CD14-positive monocyte (primary cell): ENCODE measurements at regions not wholly inside any gene's neighbourhood (a gene's known extent, or its start where the extent isn't known, plus 50 kb on each side); places are given as distances from the start of the nearest gene placed in this dataset.

Experiments
- DNase-seq, 3 donors: peaks; one replicate each; pipeline ENCODE4 v3.0.0-alpha.2; 2011 to 2022
- H2AFZ ChIP-seq: 2 replicates; pipeline ENCODE4 v1.6.0; 2012; ENCODE audit warnings: mild to moderate bottlenecking, low read depth, low read length, inconsistent platforms; ENCODE audit not compliant: insufficient read depth, poor library complexity, severe bottlenecking
- H3K27ac ChIP-seq, 2 donors: 1 replicate in 1 of 2; 2 replicates in 1 of 2; pipeline ENCODE4 v1.5.1; 2012 to 2013; ENCODE audit warnings: low read length in 2 of 2, control low read depth in 1 of 2, inconsistent platforms in 1 of 2, low read depth in 1 of 2, mild to moderate bottlenecking in 1 of 2
- H3K27me3 ChIP-seq, 2 donors: one replicate each; pipeline versions ENCODE4 v1.6.0 to v1.6.1; 2011 to 2013; ENCODE audit warnings: low read length in 2 of 2; ENCODE audit not compliant: control insufficient read depth in 2 of 2, insufficient read depth in 2 of 2
- H3K36me3 ChIP-seq, 2 donors: replicated peaks in 1 of 2; 1 replicate in 1 of 2; 2 replicates in 1 of 2; pipeline versions ENCODE4 v1.5.1 to v1.6.1; 2012 to 2013; ENCODE audit warnings: low read length in 2 of 2, control low read depth in 1 of 2, inconsistent platforms in 1 of 2, mild to moderate bottlenecking in 1 of 2; ENCODE audit not compliant: insufficient read depth in 2 of 2, control insufficient read depth in 1 of 2
- H3K4me1 ChIP-seq, 2 donors: 1 replicate in 1 of 2; 2 replicates in 1 of 2; pipeline versions ENCODE4 v1.5.1 to v1.6.1; 2012 to 2013; ENCODE audit warnings: low read length in 2 of 2, control low read depth in 1 of 2, inconsistent platforms in 1 of 2, mild to moderate bottlenecking in 1 of 2, moderate library complexity in 1 of 2; ENCODE audit not compliant: insufficient read depth in 2 of 2, control insufficient read depth in 1 of 2
- H3K4me2 ChIP-seq: replicated peaks from 2 replicates; pipeline ENCODE3; 2012; ENCODE audit warnings: low read length, moderate library complexity, mild to moderate bottlenecking; ENCODE audit not compliant: poor library complexity, severe bottlenecking; ENCODE audit errors: extremely low read depth
- H3K4me3 ChIP-seq, 3 experiments: fragments of 200-600 bp in 1 of 3; sonication (generic) in 1 of 3; replicated peaks in 1 of 3; 1 replicate in 2 of 3; 2 replicates in 1 of 3; pipeline ENCODE4 v1.5.1; 2011 to 2013; ENCODE audit warnings: low read length in 3 of 3, mild to moderate bottlenecking in 3 of 3, control low read depth in 2 of 3, low read depth in 2 of 3, inconsistent platforms in 1 of 3, moderate library complexity in 1 of 3
- H3K79me2 ChIP-seq: 2 replicates; pipeline ENCODE4 v1.6.0; 2012; ENCODE audit warnings: mild to moderate bottlenecking, control low read depth, inconsistent platforms, low read length, moderate library complexity; ENCODE audit not compliant: insufficient read depth
- H3K9ac ChIP-seq: 2 replicates; pipeline ENCODE4 v1.6.0; 2017; ENCODE audit warnings: low read length, mild to moderate bottlenecking; ENCODE audit not compliant: insufficient read depth, poor library complexity, severe bottlenecking
- H3K9me3 ChIP-seq, 2 donors: replicated peaks in 1 of 2; 1 replicate in 1 of 2; 2 replicates in 1 of 2; pipeline versions ENCODE4 v1.5.1 to v1.6.1; 2012 to 2013; ENCODE audit warnings: low read length in 2 of 2, control low read depth in 1 of 2; ENCODE audit not compliant: control insufficient read depth in 1 of 2, insufficient read depth in 1 of 2
- H4K20me1 ChIP-seq: 2 replicates; pipeline ENCODE4 v1.6.0; 2012; ENCODE audit warnings: mild to moderate bottlenecking, low read length, control low read depth, moderate library complexity; ENCODE audit not compliant: insufficient read depth
- H3K27ac Mint-ChIP-seq, 7 donors: one replicate each; pipeline ENCODE4 v1.8.0; 2020; ENCODE audit warnings: mild to moderate bottlenecking in 7 of 7, mixed read lengths in 7 of 7, moderate library complexity in 6 of 7, inconsistent platforms in 2 of 7
- H3K27me3 Mint-ChIP-seq, 3 donors: one replicate each; pipeline ENCODE4 v1.8.0; 2021 to 2022; ENCODE audit warnings: low read depth in 3 of 3, mild to moderate bottlenecking in 3 of 3, mixed read lengths in 3 of 3, moderate library complexity in 3 of 3, inconsistent platforms in 1 of 3
- H3K36me3 Mint-ChIP-seq, 2 donors: one replicate each; pipeline ENCODE4 v1.8.0; 2020; ENCODE audit warnings: mixed read lengths in 2 of 2, inconsistent platforms in 1 of 2, mild to moderate bottlenecking in 1 of 2
- H3K4me1 Mint-ChIP-seq: one replicate; pipeline ENCODE4 v1.8.0; 2020; ENCODE audit warnings: mild to moderate bottlenecking, mixed read lengths
- H3K4me3 Mint-ChIP-seq, 2 donors: one replicate each; pipeline ENCODE4 v1.8.0; 2020; ENCODE audit warnings: mild to moderate bottlenecking in 2 of 2, mixed read lengths in 2 of 2, moderate library complexity in 1 of 2
- H3K9me3 Mint-ChIP-seq, 7 donors: one replicate each; pipeline ENCODE4 v1.8.0; 2020 to 2022; ENCODE audit warnings: mixed read lengths in 7 of 7, mild to moderate bottlenecking in 6 of 7, moderate library complexity in 6 of 7, inconsistent platforms in 2 of 7
- CTCF ChIP-seq: fragments of 200-600 bp; IDR thresholded peaks from one replicate; pipeline ENCODE4 v1.8.0; 2022; ENCODE audit warnings: antibody characterized with exemption, mild to moderate bottlenecking
- WGBS: methylation state at CpG from one replicate; pipeline ENCODE4 v1.1.5; 2013; ENCODE audit warnings: missing lambda C conversion rate; ENCODE audit not compliant: insufficient coverage; 5-methylcytosine and 5-hydroxymethylcytosine counted together
- intact Hi-C, 2 donors: fragments of 100-400 bp; cut with micrococcal nuclease; formaldehyde crosslinking; loops; one replicate each; pipeline versions ENCODE4 v1.15.0 to v1.15.1; 2023

- DNase-seq = no peak
- Histone ChIP-seq H3K27me3 (no peaks in the 10 kb centered on the region), H3K4me1 (peaks cover 0 to 4% of the 10 kb centered on the region in 2 donors), H3K4me3 (no peak overlapping the region), H2AFZ (no peak overlapping the region), H3K27ac (no peak overlapping the region), H3K36me3 (no peaks in the 10 kb centered on the region), H3K79me2 (no peaks in the 10 kb centered on the region), H3K4me2 (no peak overlapping the region), H3K9me3 (peaks cover 30 to 59% of the 10 kb centered on the region in 2 donors), H4K20me1 (no peaks in the 10 kb centered on the region), H3K9ac (no peak overlapping the region)
- H3K27me3 Mint-ChIP-seq = no peaks in the 10 kb centered on the region
- H3K36me3 Mint-ChIP-seq = peaks cover 0 to 2% of the 10 kb centered on the region in 2 donors
- WGBS = no CpG with 5 or more reads among the region's 1 CpG
- intact Hi-C loops = no loop called here
- no peak overlapping the region for H3K4me3 Mint-ChIP-seq
- H3K9me3 Mint-ChIP-seq = peaks cover 5 to 71% (median 28%) of the 10 kb centered on the region in 7 donors
- H3K4me1 Mint-ChIP-seq = no peaks in the 10 kb centered on the region
- TF ChIP-seq CTCF = no peak
- H3K27ac Mint-ChIP-seq = no peak overlapping the region
Measured at GRCh38 chrX:63471004-63471403, 119.9 kb upstream of the SPIN4 start.

GRCh38 chrX:63470506-63470905 is 119.4 kb upstream of the SPIN4 start:
- H3K27me3 Mint-ChIP-seq = no peaks in the 10 kb centered on the region
- Histone ChIP-seq H2AFZ (no peak overlapping the region), H3K9ac (no peak overlapping the region), H3K4me2 (no peak overlapping the region), H3K27ac (no peak overlapping the region), H3K79me2 (no peaks in the 10 kb centered on the region), H3K9me3 (peaks cover 27 to 54% of the 10 kb centered on the region in 2 donors), H3K27me3 (no peaks in the 10 kb centered on the region), H3K4me1 (peaks cover 0 to 4% of the 10 kb centered on the region in 2 donors), H4K20me1 (no peaks in the 10 kb centered on the region), H3K4me3 (no peak overlapping the region), H3K36me3 (no peaks in the 10 kb centered on the region)
- intact Hi-C loops = no loop called here
- peaks cover 5 to 68% (median 23%) of the 10 kb centered on the region in 7 donors for H3K9me3 Mint-ChIP-seq
- no CpG with 5 or more reads among the region's 4 CpGs for WGBS
- peaks cover 0 to 2% of the 10 kb centered on the region in 2 donors for H3K36me3 Mint-ChIP-seq
- no peak overlapping the region for H3K27ac Mint-ChIP-seq
- no peak for DNase-seq
- no peak overlapping the region for H3K4me3 Mint-ChIP-seq
- no peak for TF ChIP-seq CTCF
- H3K4me1 Mint-ChIP-seq = no peaks in the 10 kb centered on the region
